H9 (cell line): ENCODE measurements at regions not wholly inside any gene's neighbourhood (a gene's known extent, or its start where the extent isn't known, plus 50 kb on each side); places are given as distances from the start of the nearest gene placed in this dataset.

Experiments used
- DNase-seq: peaks from one replicate; pipeline ENCODE4 v3.0.0-alpha.2; 2017
- H2AFZ ChIP-seq: one replicate; pipeline ENCODE4 v1.6.1; 2013; ENCODE audit warnings: mild to moderate bottlenecking, low read length, control low read depth, moderate library complexity
- H2AK5ac ChIP-seq: 2 replicates; pipeline ENCODE4 v1.6.1; 2013; ENCODE audit warnings: low read length, control low read depth, mixed read lengths; ENCODE audit not compliant: insufficient read length
- H2BK120ac ChIP-seq: one replicate; pipeline ENCODE4 v1.6.1; 2013; ENCODE audit warnings: low read depth, mild to moderate bottlenecking, low read length, control low read depth, inconsistent platforms; ENCODE audit not compliant: poor library complexity, severe bottlenecking
- H2BK12ac ChIP-seq: 2 replicates; pipeline ENCODE4 v1.6.1; 2013; ENCODE audit warnings: low read length, control low read depth, mixed read lengths, low read depth; ENCODE audit not compliant: insufficient read length
- H2BK15ac ChIP-seq: 2 replicates; pipeline ENCODE4 v1.6.1; 2013; ENCODE audit warnings: low read depth, low read length, control low read depth
- H2BK20ac ChIP-seq: one replicate; pipeline ENCODE4 v1.6.1; 2013; ENCODE audit warnings: low read depth, mild to moderate bottlenecking, low read length, control low read depth, inconsistent platforms; ENCODE audit not compliant: poor library complexity, severe bottlenecking
- H2BK5ac ChIP-seq: 2 replicates; pipeline ENCODE4 v1.6.1; 2013; ENCODE audit warnings: low read length, control low read depth, mixed read lengths; ENCODE audit not compliant: insufficient read length
- H3K14ac ChIP-seq: 2 replicates; pipeline ENCODE4 v1.6.1; 2013; ENCODE audit warnings: low read length, control low read depth; ENCODE audit not compliant: insufficient read depth
- H3K18ac ChIP-seq: 2 replicates; pipeline ENCODE4 v1.6.1; 2013; ENCODE audit warnings: low read depth, mild to moderate bottlenecking, mixed read lengths, low read length, control low read depth; ENCODE audit not compliant: insufficient read length
- H3K23ac ChIP-seq: 2 replicates; pipeline ENCODE4 v1.6.1; 2013; ENCODE audit warnings: low read length, control low read depth, mixed read lengths, low read depth; ENCODE audit not compliant: insufficient read length
- H3K23me2 ChIP-seq: 2 replicates; pipeline ENCODE4 v1.6.1; 2013; ENCODE audit warnings: low read depth, mild to moderate bottlenecking, mixed read lengths, low read length, control low read depth; ENCODE audit not compliant: insufficient read length, poor library complexity, severe bottlenecking
- H3K27ac ChIP-seq: 2 replicates; pipeline ENCODE4 v1.5.1; 2013; ENCODE audit warnings: low read length, control low read depth, mixed read lengths, low read depth; ENCODE audit not compliant: insufficient read length
- H3K27me3 ChIP-seq: 2 replicates; pipeline ENCODE4 v1.6.1; 2013; ENCODE audit warnings: low read length, control low read depth, inconsistent platforms; ENCODE audit not compliant: insufficient read depth
- H3K4ac ChIP-seq: 2 replicates; pipeline ENCODE4 v1.6.1; 2013; ENCODE audit warnings: low read depth, mild to moderate bottlenecking, control low read depth, inconsistent platforms, low read length, moderate library complexity
- H3K4me1 ChIP-seq: 2 replicates; pipeline ENCODE4 v1.6.1; 2013; ENCODE audit warnings: low read length, control low read depth, inconsistent platforms; ENCODE audit not compliant: insufficient read depth
- H3K4me2 ChIP-seq: 2 replicates; pipeline ENCODE4 v1.6.1; 2013; ENCODE audit warnings: low read length, control low read depth, mixed read lengths; ENCODE audit not compliant: insufficient read length, insufficient read depth
- H3K56ac ChIP-seq: 2 replicates; pipeline ENCODE4 v1.6.1; 2013; ENCODE audit warnings: low read depth, mild to moderate bottlenecking, mixed read lengths, low read length, control low read depth; ENCODE audit not compliant: insufficient read length
- H3K79me1 ChIP-seq: 2 replicates; pipeline ENCODE4 v1.6.1; 2013; ENCODE audit warnings: low read depth, mild to moderate bottlenecking, moderate library complexity, low read length, control low read depth, inconsistent platforms; ENCODE audit not compliant: insufficient read depth, poor library complexity, severe bottlenecking
- H3K79me2 ChIP-seq: 2 replicates; pipeline ENCODE4 v1.6.1; 2013; ENCODE audit warnings: low read length, control low read depth, inconsistent platforms; ENCODE audit not compliant: insufficient read depth
- H3K9ac ChIP-seq: 2 replicates; pipeline ENCODE4 v1.6.1; 2013; ENCODE audit warnings: low read length, control low read depth, mixed read lengths; ENCODE audit not compliant: insufficient read length; ENCODE audit errors: extremely low read depth
- H3K9me3 ChIP-seq: one replicate; pipeline ENCODE4 v1.6.1; 2013; ENCODE audit warnings: low read depth, low read length, inconsistent platforms; ENCODE audit not compliant: control insufficient read depth
- H3T11ph ChIP-seq: one replicate; pipeline ENCODE4 v1.6.1; 2013; ENCODE audit warnings: mild to moderate bottlenecking, low read length, control low read depth, inconsistent platforms
- H4K20me1 ChIP-seq: one replicate; pipeline ENCODE4 v1.6.1; 2013; ENCODE audit not compliant: control insufficient read depth, insufficient read length, insufficient read depth
- H4K5ac ChIP-seq: 2 replicates; pipeline ENCODE4 v1.6.1; 2013; ENCODE audit warnings: low read depth, mild to moderate bottlenecking, mixed read lengths, low read length, control low read depth; ENCODE audit not compliant: insufficient read length
- H4K8ac ChIP-seq: replicated peaks from 2 replicates; pipeline ENCODE4 v1.6.1; 2013; ENCODE audit warnings: low read length, control low read depth, mixed read lengths, low read depth; ENCODE audit not compliant: insufficient read length
- H4K91ac ChIP-seq: 2 replicates; pipeline ENCODE4 v1.6.1; 2013; ENCODE audit warnings: low read depth, mild to moderate bottlenecking, moderate library complexity, mixed read lengths, low read length, control low read depth; ENCODE audit not compliant: insufficient read length
- H3K27ac Mint-ChIP-seq, 3 experiments: 2 replicates in 2 of 3; 3 replicates in 1 of 3; pipeline ENCODE4 v1.8.0; 2020 to 2021; ENCODE audit warnings: mixed read lengths in 3 of 3, mild to moderate bottlenecking in 1 of 3, moderate library complexity in 1 of 3
- H3K27me3 Mint-ChIP-seq: 2 replicates; pipeline ENCODE4 v1.8.0; 2021; ENCODE audit warnings: low read depth, mild to moderate bottlenecking, moderate library complexity, mixed read lengths
- H3K36me3 Mint-ChIP-seq, 3 experiments: 2 replicates in 2 of 3; 3 replicates in 1 of 3; pipeline ENCODE4 v1.8.0; 2020 to 2021; ENCODE audit warnings: low read depth in 3 of 3, mixed read lengths in 3 of 3; ENCODE audit not compliant: insufficient read depth in 1 of 3
- H3K4me1 Mint-ChIP-seq, 2 experiments: 2 replicates each; pipeline ENCODE4 v1.8.0; 2020; ENCODE audit warnings: mixed read lengths in 2 of 2
- H3K4me3 Mint-ChIP-seq, 2 experiments: 2 replicates in 1 of 2; 3 replicates in 1 of 2; pipeline ENCODE4 v1.8.0; 2020 to 2021; ENCODE audit warnings: mild to moderate bottlenecking in 2 of 2, mixed read lengths in 2 of 2, moderate library complexity in 1 of 2
- H3K9me3 Mint-ChIP-seq, 2 experiments: 2 replicates in 1 of 2; 3 replicates in 1 of 2; pipeline ENCODE4 v1.8.0; 2020; ENCODE audit warnings: mild to moderate bottlenecking in 2 of 2, mixed read lengths in 2 of 2, moderate library complexity in 1 of 2
- CTCF ChIP-seq: fragments of 200-600 bp; sonication (generic); conservative IDR thresholded peaks from 3 replicates; pipeline ENCODE4 v1.8.0; 2021; ENCODE audit warnings: antibody characterized with exemption, mild to moderate bottlenecking
- WGBS: extraction: QIAGEN DNeasy Blood & Tissue Kit; methylation state at CpG from one replicate; pipeline ENCODE4 v1.1.7; 2013; ENCODE audit warnings: missing lambda C conversion rate, low lambda C conversion rate, mixed read lengths; ENCODE audit not compliant: insufficient read length; ENCODE audit errors: extremely low coverage; 5-methylcytosine and 5-hydroxymethylcytosine counted together

- no peak overlapping the region for H2BK120ac ChIP-seq
- Mint-ChIP-seq H3K4me3 (no peak overlapping the region), H3K27me3 (no peaks in the 10 kb centered on the region), H3K4me1 (no peaks in the 10 kb centered on the region), H3K9me3 (no peaks in the 10 kb centered on the region), H3K27ac (no peak overlapping the region; a peak in 1 of 7 replicates), H3K36me3 (no peaks in the 10 kb centered on the region)
- TF ChIP-seq CTCF = no peak
- no peak overlapping the region for H4K91ac ChIP-seq
- no peak overlapping the region for H3K18ac ChIP-seq
- no peak overlapping the region for H3K4ac ChIP-seq
- no peak overlapping the region for H3K14ac ChIP-seq
- H3K23me2 ChIP-seq = no peaks in the 10 kb centered on the region
- no peak overlapping the region for H2AFZ ChIP-seq
- no peaks in the 10 kb centered on the region for H3K27me3 ChIP-seq
- no peak overlapping the region for H3K4me2 ChIP-seq
- peak overlapping the region; percentile 26 for H2BK20ac ChIP-seq
- H3K9me3 ChIP-seq = no peaks in the 10 kb centered on the region
- H3K79me1 ChIP-seq = no peaks in the 10 kb centered on the region
- no peak overlapping the region for H3K56ac ChIP-seq
- H4K8ac ChIP-seq = no peak overlapping the region
- H2AK5ac ChIP-seq = no peak overlapping the region
- no peak for DNase-seq
- H4K20me1 ChIP-seq = no peaks in the 10 kb centered on the region
- no peak overlapping the region for H3K9ac ChIP-seq
- WGBS = no CpG with 5 or more reads among the region's 4 CpGs
- no peak overlapping the region for H3K23ac ChIP-seq
- H2BK12ac ChIP-seq = no peak overlapping the region
- no peak overlapping the region for H2BK5ac ChIP-seq
- no peak overlapping the region for H2BK15ac ChIP-seq
- no peaks in the 10 kb centered on the region for H3K79me2 ChIP-seq
- no peak overlapping the region for H4K5ac ChIP-seq
- H3K4me1 ChIP-seq = no peaks in the 10 kb centered on the region
- H3T11ph ChIP-seq = no peak overlapping the region
- H3K27ac ChIP-seq = no peak overlapping the region
Observed at GRCh38 chr6:11851387-11851786, 72.8 kb upstream of the ADTRP start.
